Esophagus muscularis mucosa (tissue), 4 donors: ENCODE measurements at regions not wholly inside any gene's neighbourhood (a gene's known extent, or its start where the extent isn't known, plus 50 kb on each side); places are given as distances from the start of the nearest gene placed in this dataset.

ENCODE experiments used
- EP300 ChIP-seq: sonication (generic); formaldehyde crosslinking; IDR thresholded peaks from one replicate; pipeline ENCODE4 v1.6.1; 2017; ENCODE audit warnings: antibody characterized with exemption
- POLR2A ChIP-seq: fragments of 450-650 bp; IDR thresholded peaks from one replicate; pipeline ENCODE4 v1.6.1; 2017; ENCODE audit warnings: antibody characterized with exemption, moderate library complexity, mild to moderate bottlenecking, low read depth
- POLR2AphosphoS5 ChIP-seq, 2 donors: sonication (generic); formaldehyde crosslinking; IDR thresholded peaks; one replicate each; pipeline ENCODE4 v1.6.1; 2017; ENCODE audit warnings: antibody characterized with exemption in 2 of 2
- TF ChIP-seq, protein P1 (sequence below), 3 experiments: fragments of 200-600 bp in 2 of 3; fragments of 450-650 bp in 1 of 3; sonication (generic) in 2 of 3; IDR thresholded peaks; one replicate each; pipeline ENCODE4 v1.5.1; 2017 to 2019; ENCODE audit warnings: antibody characterized with exemption in 3 of 3, mild to moderate bottlenecking in 2 of 3, moderate library complexity in 1 of 3

DNA sequence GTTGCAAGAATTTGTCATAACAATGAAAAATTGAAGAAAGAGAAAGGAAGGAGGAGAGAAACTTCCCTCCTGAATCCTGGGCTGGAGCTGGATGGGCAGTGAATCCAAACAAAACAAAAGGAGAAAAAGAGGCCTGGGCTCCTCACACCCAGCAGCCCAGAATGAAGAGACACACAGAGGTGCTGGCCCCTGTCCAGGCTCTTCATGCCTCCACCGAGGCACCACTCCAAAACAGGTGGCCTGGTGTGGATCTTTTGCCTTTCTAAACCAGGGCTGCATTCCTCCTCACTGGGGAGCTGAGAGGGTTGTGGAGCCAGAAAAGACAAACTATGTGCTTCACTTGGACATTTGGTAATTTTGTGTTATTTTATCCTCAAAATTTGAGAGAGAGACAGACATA is 76.0 kb downstream of the FAM124B start:
- TF ChIP-seq, protein P1, sequence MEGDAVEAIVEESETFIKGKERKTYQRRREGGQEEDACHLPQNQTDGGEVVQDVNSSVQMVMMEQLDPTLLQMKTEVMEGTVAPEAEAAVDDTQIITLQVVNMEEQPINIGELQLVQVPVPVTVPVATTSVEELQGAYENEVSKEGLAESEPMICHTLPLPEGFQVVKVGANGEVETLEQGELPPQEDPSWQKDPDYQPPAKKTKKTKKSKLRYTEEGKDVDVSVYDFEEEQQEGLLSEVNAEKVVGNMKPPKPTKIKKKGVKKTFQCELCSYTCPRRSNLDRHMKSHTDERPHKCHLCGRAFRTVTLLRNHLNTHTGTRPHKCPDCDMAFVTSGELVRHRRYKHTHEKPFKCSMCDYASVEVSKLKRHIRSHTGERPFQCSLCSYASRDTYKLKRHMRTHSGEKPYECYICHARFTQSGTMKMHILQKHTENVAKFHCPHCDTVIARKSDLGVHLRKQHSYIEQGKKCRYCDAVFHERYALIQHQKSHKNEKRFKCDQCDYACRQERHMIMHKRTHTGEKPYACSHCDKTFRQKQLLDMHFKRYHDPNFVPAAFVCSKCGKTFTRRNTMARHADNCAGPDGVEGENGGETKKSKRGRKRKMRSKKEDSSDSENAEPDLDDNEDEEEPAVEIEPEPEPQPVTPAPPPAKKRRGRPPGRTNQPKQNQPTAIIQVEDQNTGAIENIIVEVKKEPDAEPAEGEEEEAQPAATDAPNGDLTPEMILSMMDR (IDR thresholded peaks at IDR 0.05) = no peak
- no peak for TF ChIP-seq POLR2AphosphoS5 (IDR thresholded peaks at IDR 0.05)
- TF ChIP-seq POLR2A = no peak
- TF ChIP-seq EP300 = no peak
